Keratinocyte (primary cell): ENCODE measurements at regions not wholly inside any gene's neighbourhood (a gene's known extent, or its start where the extent isn't known, plus 50 kb on each side); places are given as distances from the start of the nearest gene placed in this dataset.
A peak's percentile ranks its signal among the peaks of the same experiment; 100 is the strongest.

Source experiments
- EZH2 ChIP-seq: IDR thresholded peaks from one replicate; pipeline ENCODE4 v1.6.1; 2012; ENCODE audit warnings: inconsistent platforms, mild to moderate bottlenecking, low read length, moderate library complexity
- TF ChIP-seq, protein P1 (sequence below), 3 experiments: IDR thresholded peaks in 1 of 3; conservative IDR thresholded peaks in 1 of 3; optimal IDR thresholded peaks in 1 of 3; 2 replicates in 2 of 3; 3 replicates in 1 of 3; pipeline versions ENCODE3 to v1.5.1; 2011; ENCODE audit warnings: low read length in 3 of 3, mild to moderate bottlenecking in 3 of 3, moderate library complexity in 2 of 3, control low read depth in 1 of 3, inconsistent platforms in 1 of 3; ENCODE audit not compliant: insufficient read depth in 2 of 3; ENCODE audit errors: extremely low read depth in 1 of 3

- TF ChIP-seq, protein P1, sequence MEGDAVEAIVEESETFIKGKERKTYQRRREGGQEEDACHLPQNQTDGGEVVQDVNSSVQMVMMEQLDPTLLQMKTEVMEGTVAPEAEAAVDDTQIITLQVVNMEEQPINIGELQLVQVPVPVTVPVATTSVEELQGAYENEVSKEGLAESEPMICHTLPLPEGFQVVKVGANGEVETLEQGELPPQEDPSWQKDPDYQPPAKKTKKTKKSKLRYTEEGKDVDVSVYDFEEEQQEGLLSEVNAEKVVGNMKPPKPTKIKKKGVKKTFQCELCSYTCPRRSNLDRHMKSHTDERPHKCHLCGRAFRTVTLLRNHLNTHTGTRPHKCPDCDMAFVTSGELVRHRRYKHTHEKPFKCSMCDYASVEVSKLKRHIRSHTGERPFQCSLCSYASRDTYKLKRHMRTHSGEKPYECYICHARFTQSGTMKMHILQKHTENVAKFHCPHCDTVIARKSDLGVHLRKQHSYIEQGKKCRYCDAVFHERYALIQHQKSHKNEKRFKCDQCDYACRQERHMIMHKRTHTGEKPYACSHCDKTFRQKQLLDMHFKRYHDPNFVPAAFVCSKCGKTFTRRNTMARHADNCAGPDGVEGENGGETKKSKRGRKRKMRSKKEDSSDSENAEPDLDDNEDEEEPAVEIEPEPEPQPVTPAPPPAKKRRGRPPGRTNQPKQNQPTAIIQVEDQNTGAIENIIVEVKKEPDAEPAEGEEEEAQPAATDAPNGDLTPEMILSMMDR (optimal IDR thresholded peaks at IDR 0.05 in 1 of 3, IDR thresholded peaks at IDR 0.05 in 1 of 3, conservative IDR thresholded peaks at IDR 0.05 in 1 of 3; ENCODE audit: extremely low read depth in 1 of 3, insufficient read depth in 2 of 3, low read length in 3 of 3), result peak in 2 of 3 experiments; percentile 46 to 53
- TF ChIP-seq EZH2, result no peak
Observed at GRCh38 chr11:42407341-42407740, 904.5 kb upstream of the API5 start.
